ENCODE measurements at regions not wholly inside any gene's neighbourhood (a gene's known extent, or its start where the extent isn't known, plus 50 kb on each side); places are given as distances from the start of the nearest gene placed in this dataset.
"Not testable (repeated sequence)": the region's sequence is repeated elsewhere in the genome, so short reads cannot be mapped to it uniquely, and the experiment has no call there.

- H3K79me2 ChIP-seq (ENCODE audit: low read length); H3K9me3 ChIP-seq (ENCODE audit: low read length); H3K27ac ChIP-seq (ENCODE audit: low read length); CTCF ChIA-PET; H3K4me1 ChIP-seq (ENCODE audit: insufficient read depth, low read length); DNase-seq; H3K27me3 ChIP-seq (ENCODE audit: low read length); H2AFZ ChIP-seq (ENCODE audit: low read length); H3K4me3 ChIP-seq (ENCODE audit: low read length); ATAC-seq; POLR2A ChIA-PET (ENCODE audit: unreplicated experiment); H3K9me2 ChIP-seq (replicated peaks; ENCODE audit: low read length); H3K9ac ChIP-seq (ENCODE audit: low read length); BruUV-seq (replicated peaks); H3F3A ChIP-seq (ENCODE audit: low read length, unreplicated experiment); H3K4me2 ChIP-seq (ENCODE audit: low read length); H3K36me3 ChIP-seq (ENCODE audit: low read depth, low read length); intact Hi-C loops (cut with micrococcal nuclease); H4K20me1 ChIP-seq (ENCODE audit: low read length): not testable (repeated sequence)
These were observed 49.9 kb upstream of the MSMB start for GRCh38 chr10:46095943-46096342.

GRCh38 chr10:46096446-46096845, 50.4 kb upstream of the MSMB start:
- ATAC-seq (no peak), DNase-seq (peak; percentile 2)
- no peak overlapping the region for H3K4me2 ChIP-seq (ENCODE audit: low read length)
- no peaks in the 10 kb centered on the region for H3K27me3 ChIP-seq (ENCODE audit: low read length)
- H3K27ac ChIP-seq (ENCODE audit: low read length), result no peak overlapping the region
- no peaks in the 10 kb centered on the region for H3K79me2 ChIP-seq (ENCODE audit: low read length)
- no peaks in the 10 kb centered on the region for H4K20me1 ChIP-seq (ENCODE audit: low read length)
- BruUV-seq (replicated peaks), result no TSS peak
- no peaks in the 10 kb centered on the region for H3F3A ChIP-seq (ENCODE audit: low read length, unreplicated experiment)
- intact Hi-C loops (cut with micrococcal nuclease), result no loop called here
- H3K9ac ChIP-seq (ENCODE audit: low read length), result no peak overlapping the region
- no peaks in the 10 kb centered on the region for H3K36me3 ChIP-seq (ENCODE audit: low read depth, low read length)
- TF ChIP-seq EZH2 (IDR thresholded peaks at IDR 0.05; ENCODE audit: low read length, unreplicated experiment) (no peak), EZH2phosphoT487 (IDR thresholded peaks at IDR 0.05; ENCODE audit: borderline replicate concordance, low read length) (no peak), CTCF (conservative IDR thresholded peaks at IDR 0.05; ENCODE audit: low read depth, low read length) (no peak)
- CTCF ChIA-PET, result no interaction called here
- H3K4me1 ChIP-seq (ENCODE audit: insufficient read depth, low read length), result no peaks in the 10 kb centered on the region
- H3K9me2 ChIP-seq (replicated peaks; ENCODE audit: low read length), result no peaks in the 10 kb centered on the region
- H3K4me3 ChIP-seq (ENCODE audit: low read length), result no peak overlapping the region
- POLR2A ChIA-PET (ENCODE audit: unreplicated experiment), result no interaction called here
- no peak overlapping the region for H2AFZ ChIP-seq (ENCODE audit: low read length)
- H3K9me3 ChIP-seq (ENCODE audit: low read length), result no peaks in the 10 kb centered on the region

- DNase-seq (no peak), ATAC-seq (no peak)
- Histone ChIP-seq H3K27ac (ENCODE audit: low read length) (no peak overlapping the region), H3K4me3 (ENCODE audit: low read length) (no peak overlapping the region), H3K9me2 (replicated peaks; ENCODE audit: low read length) (no peaks in the 10 kb centered on the region), H3K4me2 (ENCODE audit: low read length) (no peak overlapping the region), H2AFZ (ENCODE audit: low read length) (no peak overlapping the region), H3K9me3 (ENCODE audit: low read length) (no peaks in the 10 kb centered on the region), H3K4me1 (ENCODE audit: insufficient read depth, low read length) (no peaks in the 10 kb centered on the region), H3F3A (ENCODE audit: low read length, unreplicated experiment) (no peaks in the 10 kb centered on the region), H3K27me3 (ENCODE audit: low read length) (no peaks in the 10 kb centered on the region), H3K9ac (ENCODE audit: low read length) (no peak overlapping the region), H3K36me3 (ENCODE audit: low read depth, low read length) (no peaks in the 10 kb centered on the region), H4K20me1 (ENCODE audit: low read length) (no peaks in the 10 kb centered on the region), H3K79me2 (ENCODE audit: low read length) (no peaks in the 10 kb centered on the region)
- POLR2A ChIA-PET (ENCODE audit: unreplicated experiment), result no interaction called here
- CTCF ChIA-PET, result no interaction called here
- intact Hi-C loops (cut with micrococcal nuclease), result no loop called here
- no peak for TF ChIP-seq EZH2phosphoT487 (IDR thresholded peaks at IDR 0.05; ENCODE audit: borderline replicate concordance, low read length)
- TF ChIP-seq EZH2 (IDR thresholded peaks at IDR 0.05; ENCODE audit: low read length, unreplicated experiment), result no peak
- TF ChIP-seq CTCF (conservative IDR thresholded peaks at IDR 0.05; ENCODE audit: low read depth, low read length), result no peak
- no TSS peak for BruUV-seq (replicated peaks)
These were observed 51.0 kb upstream of the MSMB start for GRCh38 chr10:46096909-46097575.

All from PC-3 (cell line).